RPMI8226 (cell line): ENCODE measurements at regions not wholly inside any gene's neighbourhood (a gene's known extent, or its start where the extent isn't known, plus 50 kb on each side); places are given as distances from the start of the nearest gene placed in this dataset.

Experiments used
- DNase-seq: peaks from one replicate; pipeline ENCODE4 v3.0.0-alpha.2; 2015

DNA sequence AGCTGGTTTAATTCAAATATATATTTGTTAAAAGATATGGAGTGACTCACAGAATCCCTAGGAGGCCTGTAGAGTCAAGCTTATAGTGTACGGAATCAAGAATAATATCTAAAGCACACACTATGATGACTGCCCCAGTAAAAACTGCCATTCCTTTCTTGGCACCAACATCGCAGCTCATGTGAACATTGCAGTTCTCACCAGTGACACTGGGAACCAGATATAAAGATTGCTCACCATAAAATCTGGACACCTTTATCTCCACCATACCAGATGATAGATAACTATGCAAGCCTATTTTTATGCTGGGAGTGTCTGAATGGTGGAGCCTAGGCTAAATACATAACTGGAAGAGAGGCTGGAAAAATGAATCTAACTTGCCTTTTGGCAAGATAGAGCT is 463.9 kb upstream of the TBX3 start:
- DNase-seq = no peak

DNA sequence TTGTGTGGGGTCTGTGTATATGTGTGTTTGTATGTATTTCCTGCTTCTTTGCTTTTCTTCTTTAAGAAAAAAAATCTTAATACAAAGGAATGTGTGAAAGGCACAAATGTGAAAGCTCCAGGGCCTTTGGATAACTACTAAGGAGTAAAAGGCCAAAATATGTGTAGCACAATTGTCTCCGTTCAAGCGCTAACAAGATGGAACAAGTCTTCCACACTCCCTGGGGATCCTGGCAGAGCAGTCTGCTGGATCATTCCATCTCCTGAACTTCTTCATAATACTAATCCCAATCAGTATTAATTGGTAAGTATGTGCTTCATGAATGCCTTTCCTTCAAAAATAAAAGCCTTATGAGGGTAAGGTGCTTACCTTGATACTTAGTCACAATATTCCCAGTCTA is 462.5 kb upstream of the TBX3 start:
- DNase-seq = no peak

DNA sequence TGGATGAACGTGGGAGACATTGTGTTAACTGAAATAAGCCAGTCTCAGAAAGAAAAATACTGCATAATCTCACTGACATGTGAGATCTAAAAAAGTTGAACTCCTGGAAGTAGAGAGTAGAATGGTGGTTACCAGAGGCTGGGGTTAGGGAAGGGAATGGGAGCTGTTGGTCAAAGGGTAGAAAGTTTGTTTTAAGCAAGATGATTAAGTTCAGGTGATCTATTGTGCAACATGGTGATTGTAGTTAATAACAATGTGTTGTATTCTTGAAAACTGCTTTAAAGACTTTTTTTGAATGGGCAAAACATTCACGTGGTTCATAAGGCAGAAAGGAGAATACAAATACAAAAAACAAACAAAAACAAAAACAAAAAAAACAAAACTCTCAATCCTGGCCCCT is 460.4 kb upstream of the TBX3 start:
- no peak for DNase-seq

DNA sequence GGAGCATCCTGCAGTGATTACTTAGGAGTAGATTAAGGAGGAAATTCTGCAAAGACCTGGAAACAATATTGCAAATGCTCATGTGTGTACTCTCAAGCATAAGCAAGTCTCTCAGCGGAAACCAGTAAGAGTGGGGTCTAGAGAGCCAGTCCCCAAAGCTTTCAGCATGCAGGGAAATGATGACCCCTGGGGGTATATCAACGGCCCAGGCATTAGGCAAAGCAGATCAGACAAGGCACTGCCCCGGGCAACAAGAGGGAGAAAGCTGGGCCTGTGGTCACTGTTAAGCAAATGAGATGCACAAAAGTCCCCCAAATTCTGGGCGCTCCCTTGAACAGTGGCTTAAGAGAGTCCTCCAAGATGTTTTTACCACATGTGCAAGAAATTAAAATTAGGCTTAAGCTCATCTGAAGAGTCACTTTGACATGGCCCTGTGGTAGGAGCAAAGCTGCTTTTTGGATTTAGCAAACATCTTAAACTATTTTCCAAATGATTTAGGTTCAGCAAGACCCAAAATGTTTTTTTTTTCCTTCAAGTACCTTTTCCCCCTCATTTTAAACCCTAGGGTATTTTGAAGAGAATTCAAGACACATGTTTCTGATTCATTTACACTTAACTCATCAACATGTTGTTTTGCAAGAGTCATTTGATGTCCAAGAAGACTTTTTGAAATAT is 457.1 kb upstream of the TBX3 start:
- DNase-seq = no peak

DNA sequence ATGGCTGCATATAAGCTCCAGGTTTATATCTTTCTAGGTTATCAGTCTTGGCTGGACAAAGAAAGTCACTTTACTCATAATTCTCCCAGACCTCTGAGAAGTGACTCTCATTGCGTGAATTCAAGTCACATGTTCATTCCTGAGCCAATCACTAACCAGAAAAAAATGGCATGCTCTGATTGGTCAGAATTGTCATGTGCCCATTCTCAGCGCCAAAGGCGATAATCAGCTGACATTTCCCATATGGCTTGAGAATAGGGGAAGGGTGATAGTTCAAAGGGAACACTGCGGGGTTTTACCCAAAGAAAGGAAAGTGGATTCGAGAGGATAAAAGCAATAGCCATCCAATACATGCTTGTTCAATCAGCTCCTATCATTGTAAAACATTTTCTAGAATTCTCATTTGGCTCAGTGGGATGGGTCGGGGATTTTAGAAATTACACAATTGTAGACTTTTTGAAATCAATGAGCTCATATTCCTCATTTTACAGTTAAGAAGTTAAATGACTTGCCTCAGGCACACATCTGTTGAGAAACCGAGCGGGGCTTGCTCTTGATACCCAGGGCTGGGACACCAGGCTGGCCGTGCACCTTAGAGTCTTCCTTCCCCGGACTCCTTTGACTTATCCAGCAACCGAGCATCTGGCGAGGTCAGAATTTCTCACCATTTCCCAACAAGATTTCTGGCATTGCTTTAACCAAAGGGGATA is 454.0 kb upstream of the TBX3 start:
- no peak for DNase-seq

DNA sequence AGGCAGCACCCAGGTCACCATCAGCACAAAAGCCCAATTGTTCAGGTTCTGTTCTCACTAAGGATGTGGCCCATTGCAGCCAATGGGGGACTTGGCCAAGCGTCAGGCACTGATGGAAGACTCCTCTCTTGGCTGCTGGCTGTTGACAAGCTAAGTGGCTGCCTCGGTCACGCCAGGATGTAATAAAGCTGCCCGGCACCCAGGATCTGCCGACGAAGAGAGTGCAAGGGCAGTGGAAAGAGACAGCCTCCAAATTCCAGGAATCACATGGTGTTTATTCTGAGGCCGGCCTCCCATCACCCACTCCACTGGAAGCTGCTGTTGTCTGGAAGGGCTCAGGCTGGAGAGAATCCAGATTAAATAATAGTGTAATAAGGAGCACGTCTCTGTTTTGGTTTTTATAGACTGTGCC is 451.8 kb upstream of the TBX3 start:
- DNase-seq = no peak

DNA sequence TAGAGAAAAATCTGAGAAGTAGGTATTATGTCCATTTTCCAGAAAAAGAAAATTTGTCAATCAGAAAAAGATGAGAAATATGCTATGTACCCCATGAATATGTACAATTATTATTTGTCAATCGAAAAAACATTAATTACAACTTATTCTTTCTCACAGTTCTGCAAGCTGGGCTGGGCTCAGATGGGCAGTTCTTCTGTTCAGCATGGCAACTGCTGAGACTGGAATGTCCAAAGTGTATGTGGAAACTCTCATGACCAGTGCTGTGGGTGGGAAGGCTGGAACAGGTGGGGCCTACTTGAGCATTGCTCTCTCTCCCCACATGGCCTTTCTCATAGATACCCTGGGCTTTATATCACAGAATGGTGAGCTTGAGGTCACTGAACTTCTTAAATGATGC is 450.3 kb upstream of the TBX3 start:
- DNase-seq = no peak

DNA sequence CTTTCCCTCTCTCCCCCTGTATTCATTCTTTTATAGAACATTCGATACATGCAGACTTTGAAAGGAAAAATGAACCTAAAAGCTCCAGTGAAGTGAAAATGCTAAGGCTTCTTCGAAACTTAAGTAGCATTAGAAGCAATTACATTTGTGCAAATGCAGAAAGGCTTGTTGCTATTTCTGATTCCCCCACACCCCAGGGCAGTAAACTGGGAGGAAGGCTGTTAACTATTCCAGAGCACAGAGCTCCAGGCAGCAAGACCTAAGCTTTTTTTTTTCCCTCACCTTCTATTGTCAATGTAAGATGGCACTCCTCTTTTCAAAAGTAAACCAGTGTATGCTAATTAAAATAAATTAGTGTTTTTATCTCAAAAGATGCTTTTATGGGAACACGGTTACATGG is 448.9 kb upstream of the TBX3 start:
- no peak for DNase-seq

DNA sequence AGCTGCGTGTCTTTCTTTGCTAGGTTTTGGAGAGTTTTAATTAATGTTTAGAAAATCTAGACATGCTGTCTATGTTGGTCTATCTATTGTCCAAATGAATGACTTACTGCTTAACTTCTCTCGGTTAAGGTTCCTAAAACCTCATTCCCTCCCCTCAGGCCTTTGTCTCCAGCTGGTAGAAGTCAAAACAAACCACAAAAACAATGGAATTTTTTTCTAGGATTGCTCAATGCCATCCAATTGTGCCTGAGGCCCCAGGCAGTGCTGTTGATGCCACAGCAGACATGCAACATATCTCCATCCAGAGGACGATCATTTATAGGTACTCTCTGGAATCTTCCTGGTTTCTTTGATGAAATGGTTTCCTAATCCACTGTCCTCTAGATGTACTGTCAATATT is 448.2 kb upstream of the TBX3 start:
- DNase-seq = no peak

DNA sequence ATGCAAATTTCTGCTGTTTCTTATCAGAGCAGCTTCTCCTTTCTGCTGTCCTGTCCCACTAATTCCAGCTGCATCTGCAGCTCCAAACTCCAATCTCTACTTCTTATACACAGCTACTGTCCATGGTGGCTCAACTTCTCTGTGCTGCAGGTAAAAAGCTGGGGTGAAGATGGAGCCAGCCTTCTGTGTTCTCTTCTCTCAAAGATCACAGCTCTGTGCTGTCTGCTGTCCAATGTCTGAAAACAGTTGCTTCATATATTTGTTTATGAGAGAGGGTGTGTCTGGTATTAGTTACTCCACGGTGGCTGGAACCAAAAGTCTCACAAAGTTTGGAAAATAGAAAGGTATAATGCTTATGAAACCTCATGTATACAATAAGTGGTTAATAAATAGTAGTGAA is 445.8 kb upstream of the TBX3 start:
- no peak for DNase-seq

DNA sequence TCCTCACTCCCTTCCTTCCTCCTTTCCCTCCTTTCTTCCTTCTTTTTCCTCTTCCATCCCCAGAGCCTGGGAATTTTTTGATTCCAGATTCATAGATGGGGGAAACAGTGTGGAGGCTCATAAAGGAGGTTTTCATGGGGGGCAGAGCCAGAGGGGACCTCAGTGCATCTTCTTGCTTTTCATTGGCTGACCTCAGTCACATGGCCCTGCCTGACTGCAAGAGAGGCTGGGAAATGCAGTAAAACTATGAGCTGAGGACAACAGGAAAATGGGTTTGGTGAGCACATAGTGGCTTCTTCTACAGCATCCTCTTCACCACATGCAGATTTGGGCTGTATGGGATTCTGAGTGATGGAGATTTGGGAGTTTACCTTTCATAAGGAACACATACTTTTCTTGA is 437.1 kb upstream of the TBX3 start:
- no peak for DNase-seq

DNA sequence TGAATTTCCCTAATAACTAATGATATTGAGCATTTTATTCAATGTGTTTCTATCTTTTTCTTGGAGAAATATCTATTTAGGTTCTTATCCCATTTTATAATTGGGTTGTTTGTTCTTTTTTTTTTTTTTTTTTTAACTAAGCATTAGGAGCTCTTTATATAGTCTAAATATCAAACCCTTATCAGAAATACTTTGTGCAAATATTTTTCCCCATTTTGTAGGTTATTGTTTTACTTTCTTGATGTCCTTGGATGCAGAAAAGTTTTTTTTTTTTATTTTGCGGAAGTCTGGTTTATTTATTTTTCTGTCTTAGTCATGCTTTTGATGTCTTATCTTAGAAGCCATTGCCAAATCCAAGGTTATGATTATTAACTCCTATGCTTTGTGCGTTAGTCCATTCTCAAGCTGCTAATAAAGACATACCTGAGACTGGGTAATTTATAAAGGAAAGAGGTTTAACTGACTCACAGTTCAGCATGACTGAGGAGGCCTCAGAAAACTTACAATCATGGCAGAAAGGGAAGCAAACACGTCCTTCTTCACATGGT is 434.3 kb upstream of the TBX3 start:
- no peak for DNase-seq

DNA sequence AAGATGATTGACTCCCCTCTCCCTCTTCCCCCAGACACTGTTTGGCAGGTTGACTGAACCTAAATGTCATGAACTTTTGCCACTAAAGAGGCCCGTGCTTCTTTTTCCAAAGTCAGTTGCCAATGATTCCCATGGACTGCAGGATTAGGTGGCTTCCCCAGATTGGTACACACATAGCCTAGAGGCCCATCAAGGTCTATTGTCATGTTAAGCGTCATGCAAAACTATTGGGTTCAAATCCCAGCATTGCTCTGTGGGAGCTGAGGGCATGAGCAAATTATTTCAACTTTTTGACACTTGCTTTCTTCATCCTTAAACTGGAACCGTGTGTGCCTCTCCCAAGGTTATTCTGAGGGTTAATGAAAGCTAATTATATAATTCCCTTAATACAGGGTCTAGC is 430.2 kb upstream of the TBX3 start:
- DNase-seq = no peak

DNA sequence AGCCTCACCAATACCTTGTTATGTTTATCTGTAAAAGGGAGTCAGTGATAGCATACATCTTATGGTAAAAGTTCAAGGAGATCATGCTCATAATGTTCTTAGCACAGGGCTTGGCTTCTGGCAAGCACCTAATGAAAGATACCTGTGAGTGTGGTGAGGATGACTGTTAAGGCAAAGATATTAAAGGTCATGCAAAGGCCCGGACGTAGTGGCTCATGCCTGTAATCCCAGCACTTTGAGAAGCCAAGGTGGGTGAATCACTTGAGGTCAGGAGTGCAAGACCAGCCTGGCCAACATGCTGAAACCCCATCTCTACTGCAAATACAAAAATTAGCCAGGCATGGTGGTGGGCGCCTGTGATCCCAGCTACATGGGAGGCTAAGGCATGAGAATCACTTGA is 425.9 kb upstream of the TBX3 start:
- DNase-seq = no peak

DNA sequence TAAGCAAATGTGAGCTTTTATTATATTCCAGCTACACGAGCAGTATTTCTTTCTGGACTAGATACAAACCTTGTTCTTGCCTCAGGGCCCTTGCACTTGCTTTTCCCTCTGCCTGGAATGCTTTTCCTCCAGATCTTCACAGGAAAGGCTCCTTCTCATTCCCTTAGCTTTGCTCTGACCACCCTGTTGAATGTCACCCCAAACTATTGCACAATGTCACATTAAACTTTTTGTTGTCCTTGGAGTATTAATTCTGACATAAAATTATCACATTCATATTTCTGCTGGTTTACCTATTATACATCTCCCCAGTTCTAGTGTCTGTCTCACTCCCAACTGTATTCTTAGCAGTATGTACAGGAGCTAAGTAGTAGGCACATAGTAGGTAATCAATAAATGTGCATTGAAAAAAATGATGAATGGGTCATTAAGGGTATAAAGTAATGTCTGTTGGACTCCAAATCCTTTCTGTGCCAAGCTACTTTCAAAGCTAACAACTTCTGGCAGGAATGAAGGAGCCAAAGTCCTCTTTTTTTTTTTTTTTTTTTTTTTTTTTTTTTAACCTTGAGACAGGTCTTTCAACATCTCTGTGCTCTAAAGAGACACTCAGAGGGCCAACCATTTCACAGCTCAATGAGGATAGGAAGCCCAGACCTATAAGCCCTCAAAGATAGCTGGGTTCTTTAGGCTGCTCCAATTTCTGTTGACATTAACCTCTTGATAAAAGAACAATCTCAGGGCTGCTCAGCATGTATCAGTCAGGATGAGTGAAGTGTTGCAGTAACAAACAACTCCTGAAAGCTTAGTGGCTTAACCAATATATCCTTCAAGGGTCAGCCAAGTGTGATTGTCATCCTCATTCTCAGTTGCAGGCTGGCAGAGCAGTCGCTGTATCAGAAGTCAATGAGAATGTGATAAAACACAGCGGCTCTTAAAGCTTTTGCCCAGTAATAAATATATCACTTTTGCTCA is 424.4 kb upstream of the TBX3 start:
- DNase-seq = no peak

DNA sequence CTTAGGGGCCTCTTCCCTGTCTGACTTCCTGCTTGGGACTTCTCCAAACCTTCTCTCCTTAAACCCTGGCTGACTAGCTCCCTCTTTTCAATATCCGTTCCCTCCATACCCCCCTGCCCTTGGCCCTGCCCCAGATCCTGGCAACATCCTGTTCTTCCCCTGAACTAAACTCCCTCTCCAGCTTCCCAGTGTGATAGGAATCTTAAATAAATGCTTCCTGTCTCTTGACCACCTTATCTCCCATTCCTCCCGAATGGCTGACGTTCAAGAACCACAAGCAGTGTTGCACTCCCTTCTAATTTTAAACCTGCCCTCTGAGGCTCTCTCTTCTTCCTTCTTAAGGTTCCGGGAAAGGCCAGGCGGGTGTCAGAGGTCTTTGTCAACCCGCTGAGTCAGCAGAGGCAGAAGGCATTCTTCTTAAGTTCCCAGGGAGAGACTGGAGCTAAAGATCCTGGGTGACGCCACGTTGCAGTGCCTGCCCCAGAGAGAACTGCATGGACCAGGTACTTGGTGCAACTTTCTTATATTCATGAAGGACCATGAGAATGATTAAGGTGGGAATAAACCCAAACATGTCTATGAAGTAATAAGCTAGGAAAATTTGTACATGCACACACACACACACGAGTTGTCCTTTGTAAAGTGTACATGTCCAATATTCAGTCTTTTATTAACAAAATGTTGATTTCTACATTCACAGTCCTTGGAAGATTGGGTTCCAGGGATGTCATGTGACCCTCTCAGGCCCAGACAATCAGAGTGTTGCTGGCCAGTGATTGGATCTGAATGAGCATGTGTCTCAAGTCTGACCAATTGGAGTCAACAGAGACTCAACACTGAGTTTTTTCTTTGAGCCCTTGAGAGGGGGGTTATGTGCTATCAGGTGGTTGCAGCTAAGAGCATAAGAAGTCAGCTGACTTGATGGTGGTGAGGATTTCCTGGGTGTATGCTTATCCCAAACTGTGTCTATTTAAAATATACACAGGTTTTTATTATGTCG is 420.2 kb upstream of the TBX3 start:
- no peak for DNase-seq

DNA sequence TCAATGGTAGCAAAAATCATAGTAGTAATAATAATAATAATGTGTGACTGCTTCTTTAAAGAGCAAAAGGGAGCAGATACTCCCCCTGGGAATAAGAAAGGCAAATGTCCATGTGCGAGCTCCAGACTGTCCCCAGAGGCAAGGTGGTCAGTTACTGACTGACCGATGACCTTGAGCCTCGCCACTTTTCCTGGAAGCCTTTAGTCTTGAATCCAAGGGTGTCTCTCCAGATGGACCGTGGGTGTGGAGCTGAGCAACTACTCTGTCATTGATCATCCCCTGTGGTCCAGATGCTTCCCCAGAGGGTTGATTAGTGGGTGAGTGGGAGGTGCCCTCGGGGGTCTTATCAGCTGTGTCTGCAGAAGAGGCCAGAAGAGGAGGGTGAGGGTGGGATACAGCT is 418.5 kb upstream of the TBX3 start:
- no peak for DNase-seq

DNA sequence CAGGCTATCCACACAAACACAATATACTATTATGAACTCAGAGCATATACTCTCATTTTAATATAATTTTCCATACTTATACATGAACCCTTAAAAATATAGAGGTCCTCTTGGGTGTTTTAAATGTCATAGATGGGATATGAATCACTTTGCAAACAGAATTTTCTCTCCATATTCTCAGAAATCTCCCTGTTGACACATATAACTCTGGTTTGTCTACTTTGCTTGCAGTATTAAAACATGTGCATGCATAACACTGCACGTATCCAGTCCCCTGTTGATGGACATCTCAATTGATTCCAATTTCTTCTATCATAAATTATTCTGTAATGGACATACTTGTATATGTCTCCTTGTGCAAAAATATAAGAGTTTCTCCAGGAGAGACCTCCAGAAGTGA is 417.5 kb upstream of the TBX3 start:
- no peak for DNase-seq

DNA sequence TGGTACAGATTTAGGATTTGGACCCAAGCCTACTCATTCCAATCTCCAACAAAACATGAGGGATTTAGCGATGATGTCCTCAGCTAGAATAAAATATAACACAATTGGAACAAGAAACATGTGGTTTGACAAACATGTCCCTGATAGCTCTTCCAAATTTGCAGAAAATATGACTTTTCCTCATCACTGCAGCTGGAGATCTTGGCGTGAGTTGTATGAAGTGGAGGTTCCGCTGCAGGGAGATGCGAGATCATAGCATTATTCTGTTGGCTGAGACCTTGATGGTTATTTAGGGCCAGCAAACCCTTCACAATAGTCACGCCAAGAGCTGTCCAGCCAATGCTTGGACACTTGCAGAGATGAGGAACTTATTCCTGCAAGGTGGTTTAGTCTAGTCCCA is 413.4 kb upstream of the TBX3 start:
- no peak for DNase-seq

DNA sequence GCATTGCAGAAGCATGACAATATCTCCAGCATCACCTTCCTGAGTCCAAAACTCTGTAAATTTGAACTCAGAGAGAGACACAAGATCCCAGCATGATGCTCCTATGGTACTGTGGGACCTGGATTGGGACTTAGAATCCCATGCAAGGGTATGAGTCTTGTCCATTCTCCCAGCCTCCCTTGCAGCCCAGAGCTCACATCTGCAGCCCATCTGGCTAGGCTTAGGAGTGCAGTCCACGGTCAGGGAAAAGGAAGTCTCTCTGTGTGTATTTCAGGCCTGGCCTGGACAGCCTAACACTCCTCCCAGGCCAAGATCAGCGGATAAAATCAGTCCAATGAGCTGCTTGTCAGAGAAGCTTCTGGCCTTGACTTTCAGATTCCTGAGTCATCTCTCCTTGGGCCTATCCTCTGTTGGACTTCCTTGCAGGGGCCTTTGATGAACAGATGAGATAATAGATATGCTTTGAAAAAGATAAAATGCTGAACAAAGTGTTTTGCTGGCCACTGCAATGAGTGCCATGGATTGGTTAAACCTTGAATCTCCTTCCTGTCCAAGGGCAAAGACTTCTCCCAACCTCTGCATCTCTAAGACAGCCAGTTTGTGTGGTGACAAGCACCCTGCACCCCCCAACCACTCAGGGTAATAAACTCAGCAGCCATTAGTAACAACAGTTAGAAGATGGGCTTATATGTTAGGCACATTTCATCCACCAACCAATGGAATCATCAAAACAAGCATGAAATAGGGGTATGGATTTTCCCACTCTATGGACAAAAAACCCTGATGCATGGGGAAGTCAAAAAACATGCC is 412.8 kb upstream of the TBX3 start:
- no peak for DNase-seq

DNA sequence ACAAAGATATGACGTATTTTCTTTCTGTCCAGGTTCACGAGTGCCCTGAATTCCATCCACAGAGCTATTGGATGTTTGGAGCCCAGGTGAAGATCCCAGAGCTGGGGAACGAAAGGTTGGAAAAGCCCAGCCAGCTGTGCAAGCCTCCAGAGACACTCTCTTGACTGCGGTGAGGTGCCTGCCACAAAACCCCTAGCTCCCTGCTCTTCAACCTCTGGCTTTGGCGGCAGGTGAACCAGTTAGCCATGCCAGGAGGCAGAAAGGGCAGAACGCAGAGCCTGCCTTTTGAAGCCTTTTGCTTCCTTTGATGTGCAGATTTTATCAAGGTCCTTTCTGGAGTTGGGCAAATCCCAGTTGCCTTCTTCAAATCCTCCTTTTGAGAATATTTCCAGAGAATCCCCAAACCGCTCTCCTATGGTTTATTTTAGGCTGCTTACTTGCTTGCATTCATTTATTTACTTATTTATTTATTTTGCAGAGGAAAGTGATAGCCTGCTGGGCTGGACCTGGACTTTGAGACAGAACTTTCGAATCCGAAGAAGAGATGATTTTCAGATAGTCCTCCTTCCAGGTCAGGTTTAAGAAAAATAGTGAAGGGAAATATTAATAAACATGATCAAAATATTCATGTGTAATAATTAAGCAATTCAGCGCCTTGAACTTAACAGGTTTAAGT is 411.2 kb upstream of the TBX3 start:
- DNase-seq = no peak
